ENCODE measurements at regions not wholly inside any gene's neighbourhood (a gene's known extent, or its start where the extent isn't known, plus 50 kb on each side); places are given as distances from the start of the nearest gene placed in this dataset.

DNA sequence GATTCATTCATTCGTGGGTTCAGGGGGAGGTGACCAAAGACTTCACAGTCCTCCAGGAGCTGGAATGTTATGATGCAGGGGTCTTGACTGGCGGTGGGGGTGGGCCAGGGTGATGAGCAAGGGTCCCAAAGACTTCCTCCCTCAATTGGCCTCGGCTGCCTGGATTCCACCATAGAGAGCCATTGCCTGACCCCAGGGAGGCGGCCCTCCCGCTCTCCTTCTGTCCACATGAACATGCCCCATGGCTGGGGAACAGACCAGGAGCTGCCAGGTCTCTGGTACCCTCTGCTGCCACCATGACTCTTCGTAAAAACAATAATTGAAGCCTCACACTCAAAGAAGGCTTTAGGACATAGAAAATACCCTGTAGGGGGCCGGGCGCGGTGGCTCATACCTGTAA is 102.5 kb upstream of the CASZ1 start:
- TF ChIP-seq, protein P1, sequence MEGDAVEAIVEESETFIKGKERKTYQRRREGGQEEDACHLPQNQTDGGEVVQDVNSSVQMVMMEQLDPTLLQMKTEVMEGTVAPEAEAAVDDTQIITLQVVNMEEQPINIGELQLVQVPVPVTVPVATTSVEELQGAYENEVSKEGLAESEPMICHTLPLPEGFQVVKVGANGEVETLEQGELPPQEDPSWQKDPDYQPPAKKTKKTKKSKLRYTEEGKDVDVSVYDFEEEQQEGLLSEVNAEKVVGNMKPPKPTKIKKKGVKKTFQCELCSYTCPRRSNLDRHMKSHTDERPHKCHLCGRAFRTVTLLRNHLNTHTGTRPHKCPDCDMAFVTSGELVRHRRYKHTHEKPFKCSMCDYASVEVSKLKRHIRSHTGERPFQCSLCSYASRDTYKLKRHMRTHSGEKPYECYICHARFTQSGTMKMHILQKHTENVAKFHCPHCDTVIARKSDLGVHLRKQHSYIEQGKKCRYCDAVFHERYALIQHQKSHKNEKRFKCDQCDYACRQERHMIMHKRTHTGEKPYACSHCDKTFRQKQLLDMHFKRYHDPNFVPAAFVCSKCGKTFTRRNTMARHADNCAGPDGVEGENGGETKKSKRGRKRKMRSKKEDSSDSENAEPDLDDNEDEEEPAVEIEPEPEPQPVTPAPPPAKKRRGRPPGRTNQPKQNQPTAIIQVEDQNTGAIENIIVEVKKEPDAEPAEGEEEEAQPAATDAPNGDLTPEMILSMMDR (IDR thresholded peaks at IDR 0.05; ENCODE audit: low read depth, low read length): no peak
- TF ChIP-seq, protein P2, sequence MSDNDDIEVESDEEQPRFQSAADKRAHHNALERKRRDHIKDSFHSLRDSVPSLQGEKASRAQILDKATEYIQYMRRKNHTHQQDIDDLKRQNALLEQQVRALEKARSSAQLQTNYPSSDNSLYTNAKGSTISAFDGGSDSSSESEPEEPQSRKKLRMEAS (IDR thresholded peaks at IDR 0.05; ENCODE audit: low read depth, low read length): no peak
- no peak for TF ChIP-seq POLR2A (IDR thresholded peaks at IDR 0.05; ENCODE audit: extremely low read depth, insufficient read length)

All from NB4 (cell line).